ENCODE measurements at regions not wholly inside any gene's neighbourhood (a gene's known extent, or its start where the extent isn't known, plus 50 kb on each side); places are given as distances from the start of the nearest gene placed in this dataset.
"Not testable (repeated sequence)": the region's sequence is repeated elsewhere in the genome, so short reads cannot be mapped to it uniquely, and the experiment has no call there.

DNA sequence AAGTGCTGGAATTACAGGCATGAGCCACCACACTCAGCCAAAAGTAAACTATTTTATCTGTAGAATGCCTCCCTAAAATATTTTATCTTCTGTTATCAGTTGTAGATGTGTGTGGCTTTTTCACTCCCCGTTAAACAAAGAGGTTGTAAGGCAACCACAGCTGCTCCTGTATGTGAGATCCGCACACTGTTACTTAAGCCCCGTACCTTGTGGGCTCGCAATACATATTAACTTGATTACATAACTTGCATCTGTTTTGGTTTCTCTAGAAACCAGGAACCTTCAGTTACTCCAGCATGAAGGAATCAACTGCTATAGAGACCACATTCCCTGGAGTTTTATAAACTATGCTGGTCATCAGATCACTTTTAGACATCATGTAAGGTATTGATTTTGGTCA, 420.1 kb upstream of the SLC35B3 start:
- Mint-ChIP-seq H3K27ac (no peak overlapping the region), H3K4me1 (no peaks in the 10 kb centered on the region), H3K4me3 (no peak overlapping the region), H3K9me3 (no peaks in the 10 kb centered on the region), H3K27me3 (no peaks in the 10 kb centered on the region), H3K36me3 (no peaks in the 10 kb centered on the region)
- ATAC-seq (ENCODE audit: low read depth) = no peak
- no peak for DNase-seq
- POLR2A ChIA-PET = no interaction called here

DNA sequence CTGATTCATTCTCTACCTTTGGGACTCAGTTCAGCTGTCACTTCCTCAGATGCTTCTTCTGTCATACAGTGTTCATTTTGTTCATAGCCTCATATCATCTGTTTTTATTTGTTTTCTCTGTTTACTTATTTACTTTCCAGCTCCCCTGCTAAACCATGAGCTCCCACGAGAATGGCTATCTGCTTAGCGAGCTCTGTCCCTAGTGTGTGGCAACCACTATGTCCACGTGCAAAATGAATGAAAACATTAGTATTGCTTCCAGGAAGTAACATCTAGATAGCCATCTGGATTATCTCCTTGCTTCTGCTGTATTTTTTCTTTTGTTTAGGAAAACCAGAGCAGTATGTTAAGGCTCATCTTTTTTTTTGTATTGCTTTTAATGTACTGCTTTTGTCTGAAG, 417.0 kb upstream of the SLC35B3 start:
- Mint-ChIP-seq H3K36me3 (no peaks in the 10 kb centered on the region), H3K27ac (no peak overlapping the region), H3K27me3 (no peaks in the 10 kb centered on the region), H3K4me3 (no peak overlapping the region), H3K9me3 (no peaks in the 10 kb centered on the region), H3K4me1 (no peaks in the 10 kb centered on the region)
- POLR2A ChIA-PET = no interaction called here
- DNase-seq = no peak
- no peak for ATAC-seq (ENCODE audit: low read depth)

DNA sequence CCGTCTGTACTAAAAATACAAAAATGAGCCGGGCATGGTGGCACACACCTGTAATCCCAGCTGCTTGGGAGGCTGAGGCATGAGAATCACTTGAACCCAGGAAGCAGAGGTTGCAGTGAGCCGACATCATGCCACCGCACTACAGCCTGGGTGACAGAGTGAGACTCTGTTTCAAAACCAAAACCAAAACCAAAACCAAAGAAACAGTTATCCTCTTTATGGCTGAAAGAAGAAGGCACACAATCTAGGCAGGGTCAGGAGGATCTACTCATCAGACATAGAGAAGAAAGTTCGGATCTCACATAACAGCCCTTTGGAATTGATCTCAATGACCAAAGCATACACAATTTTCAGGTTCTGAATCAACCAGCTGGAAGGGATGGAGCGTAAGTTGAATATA, 411.3 kb upstream of the SLC35B3 start:
- H3K4me1 Mint-ChIP-seq; ATAC-seq (ENCODE audit: low read depth); H3K9me3 Mint-ChIP-seq; POLR2A ChIA-PET; DNase-seq; H3K36me3 Mint-ChIP-seq; H3K4me3 Mint-ChIP-seq; H3K27ac Mint-ChIP-seq; H3K27me3 Mint-ChIP-seq: not testable (repeated sequence)

DNA sequence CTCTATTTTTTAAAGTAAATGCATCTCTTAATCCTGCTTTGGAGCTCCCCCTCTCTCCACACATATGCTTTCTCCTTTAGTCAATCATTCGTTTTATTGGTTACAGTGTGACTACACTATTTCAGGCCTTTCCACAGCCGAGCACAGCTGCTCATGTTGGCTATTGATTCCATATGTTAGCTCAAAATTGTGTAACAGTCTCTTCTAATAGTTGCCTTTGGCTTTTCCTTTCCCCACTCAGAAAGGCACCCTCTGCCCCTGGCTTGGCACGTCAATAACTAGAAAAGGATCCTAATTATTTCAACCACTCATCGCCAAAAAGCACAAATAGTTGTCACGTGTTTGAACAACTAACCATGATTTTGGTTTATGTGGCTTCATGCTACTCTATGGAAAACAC, 410.3 kb upstream of the SLC35B3 start:
- Mint-ChIP-seq H3K27ac (no peak overlapping the region), H3K27me3 (no peaks in the 10 kb centered on the region), H3K9me3 (no peaks in the 10 kb centered on the region), H3K4me3 (no peak overlapping the region), H3K4me1 (no peaks in the 10 kb centered on the region), H3K36me3 (no peaks in the 10 kb centered on the region)
- POLR2A ChIA-PET = no interaction called here
- DNase-seq (no peak), ATAC-seq (ENCODE audit: low read depth) (no peak)

DNA sequence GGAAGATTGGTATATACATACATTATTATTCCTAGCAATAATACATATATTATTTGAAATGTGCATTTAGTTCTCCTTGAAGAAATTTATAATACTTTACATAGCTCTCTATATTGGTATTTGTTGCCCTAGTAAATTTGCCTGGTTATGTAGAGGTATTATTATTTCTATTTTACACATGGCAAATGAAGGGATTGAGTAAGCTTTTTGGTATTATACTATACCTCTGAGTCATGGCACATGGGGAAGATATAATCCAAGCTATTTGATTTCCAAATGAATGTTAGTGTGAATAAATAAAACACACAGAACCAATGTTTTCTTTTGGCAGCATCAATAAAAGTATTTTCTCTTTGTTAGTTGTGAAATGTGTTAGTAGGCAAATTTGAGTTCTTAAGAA, 409.6 kb upstream of the SLC35B3 start:
- Mint-ChIP-seq H3K36me3 (no peaks in the 10 kb centered on the region), H3K4me1 (no peaks in the 10 kb centered on the region), H3K4me3 (no peak overlapping the region), H3K27me3 (no peaks in the 10 kb centered on the region), H3K27ac (no peak overlapping the region), H3K9me3 (no peaks in the 10 kb centered on the region)
- no peak for DNase-seq
- ATAC-seq (ENCODE audit: low read depth) = no peak
- POLR2A ChIA-PET = no interaction called here

DNA sequence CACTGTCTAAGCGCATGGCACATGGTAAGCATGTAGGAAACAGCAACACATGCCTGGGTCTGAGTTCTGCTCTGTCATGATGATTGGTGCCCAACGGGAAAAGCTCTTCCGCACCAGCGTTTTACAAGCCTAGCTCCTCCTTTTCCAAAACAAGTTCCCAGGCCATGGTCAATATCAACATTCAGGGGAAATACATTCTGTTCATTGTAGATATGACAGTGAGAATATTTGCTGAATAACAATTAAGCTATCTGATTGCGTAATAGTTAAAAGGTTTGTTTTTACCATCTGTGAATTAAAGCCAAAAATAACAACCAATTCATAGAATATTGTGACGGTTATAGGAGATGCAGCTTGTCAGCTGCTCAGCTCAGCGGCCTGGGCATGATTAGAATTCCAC, 404.3 kb upstream of the SLC35B3 start:
- Mint-ChIP-seq H3K4me1 (no peaks in the 10 kb centered on the region), H3K36me3 (no peaks in the 10 kb centered on the region), H3K27ac (no peak overlapping the region), H3K4me3 (no peak overlapping the region), H3K9me3 (no peaks in the 10 kb centered on the region), H3K27me3 (no peaks in the 10 kb centered on the region)
- DNase-seq = no peak
- POLR2A ChIA-PET = no interaction called here
- ATAC-seq (ENCODE audit: low read depth) = no peak

DNA sequence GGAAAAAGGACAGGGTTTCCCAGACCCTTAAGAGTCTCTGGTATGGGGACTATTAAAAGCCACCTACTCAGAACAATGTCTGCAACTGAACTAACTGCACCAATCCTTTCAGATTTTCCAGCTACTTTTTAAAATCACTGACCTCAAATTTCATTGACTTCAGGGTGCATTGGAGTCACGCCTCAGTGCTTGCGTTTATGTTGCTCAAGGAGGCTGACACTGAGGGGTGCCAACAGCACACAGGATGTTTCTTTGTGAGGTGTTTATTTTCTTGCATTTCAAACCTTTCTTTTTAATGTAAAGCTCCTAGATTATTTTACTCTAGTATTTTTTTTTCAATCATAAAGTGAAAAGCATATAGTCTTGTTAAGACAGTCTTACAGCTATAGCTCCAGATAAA, 402.0 kb upstream of the SLC35B3 start:
- no peaks in the 10 kb centered on the region for H3K36me3 Mint-ChIP-seq
- ATAC-seq (ENCODE audit: low read depth) (no peak), DNase-seq (no peak)
- H3K4me3 Mint-ChIP-seq = no peak overlapping the region
- POLR2A ChIA-PET = no interaction called here
- H3K9me3 Mint-ChIP-seq = no peaks in the 10 kb centered on the region
- no peaks in the 10 kb centered on the region for H3K4me1 Mint-ChIP-seq
- H3K27me3 Mint-ChIP-seq = no peaks in the 10 kb centered on the region
- no peak overlapping the region for H3K27ac Mint-ChIP-seq

DNA sequence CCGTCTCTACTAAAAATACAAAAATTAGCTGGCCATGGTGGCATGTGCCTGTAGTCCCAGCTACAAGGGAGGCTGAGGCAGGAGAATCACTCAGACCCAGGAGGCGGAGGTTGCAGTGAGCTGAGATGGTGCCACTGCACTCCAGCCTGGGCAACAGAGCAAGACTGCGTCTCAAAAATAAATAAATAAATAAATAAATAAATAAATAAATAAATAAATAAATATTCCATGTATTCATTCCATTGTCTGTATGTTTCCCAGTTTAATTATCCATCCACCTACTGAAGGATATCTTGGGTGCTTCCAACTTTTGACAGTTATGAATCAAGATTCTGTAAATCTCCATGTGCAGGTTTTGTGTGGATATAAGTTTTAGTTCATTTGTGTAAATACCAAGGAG, 397.4 kb upstream of the SLC35B3 start:
- DNase-seq; POLR2A ChIA-PET; H3K4me3 Mint-ChIP-seq; H3K27ac Mint-ChIP-seq; H3K36me3 Mint-ChIP-seq; ATAC-seq (ENCODE audit: low read depth); H3K4me1 Mint-ChIP-seq; H3K9me3 Mint-ChIP-seq; H3K27me3 Mint-ChIP-seq: not testable (repeated sequence)

DNA sequence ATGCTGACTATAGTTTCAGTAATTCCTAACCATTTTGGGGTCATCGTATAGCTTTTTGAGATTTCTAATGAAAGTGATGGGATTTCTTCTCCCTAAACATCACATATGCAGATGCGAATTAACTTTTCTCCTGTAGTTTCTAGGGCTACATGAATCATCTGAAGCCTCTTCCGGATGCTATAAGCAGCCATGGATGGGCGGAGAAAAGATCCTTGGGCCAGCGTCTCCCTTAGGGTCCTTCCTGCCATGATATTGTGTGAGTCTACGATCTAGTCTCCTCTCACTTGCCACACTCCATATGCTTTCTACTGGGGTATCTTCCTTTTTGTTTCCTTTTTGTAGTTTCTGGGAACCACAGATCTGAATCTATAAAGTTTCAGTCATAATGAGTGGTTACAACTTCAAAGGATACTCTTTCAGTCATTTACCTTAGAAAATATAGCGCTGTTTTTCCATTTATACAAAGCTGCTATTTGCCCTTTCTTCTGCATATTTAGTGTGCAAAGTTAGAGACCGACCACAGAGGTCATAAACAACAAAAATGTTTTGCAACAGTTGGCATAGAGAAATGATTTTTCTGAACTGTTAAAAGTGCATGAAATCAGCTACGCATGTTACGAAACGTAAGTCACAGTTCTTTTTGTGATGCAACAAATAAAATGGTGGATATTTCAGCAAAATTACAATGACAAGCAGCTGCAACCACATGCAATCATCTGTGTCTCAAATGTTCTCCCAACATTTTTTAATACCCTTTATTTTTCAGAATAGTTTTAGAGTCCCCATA, 396.2 kb upstream of the SLC35B3 start:
- ATAC-seq (ENCODE audit: low read depth) (no peak), DNase-seq (no peak)
- Mint-ChIP-seq H3K36me3 (no peaks in the 10 kb centered on the region), H3K9me3 (peaks cover 2% of the 10 kb centered on the region), H3K27ac (no peak overlapping the region), H3K4me1 (peaks cover 1% of the 10 kb centered on the region), H3K4me3 (no peak overlapping the region), H3K27me3 (no peaks in the 10 kb centered on the region)
- POLR2A ChIA-PET = no interaction called here

DNA sequence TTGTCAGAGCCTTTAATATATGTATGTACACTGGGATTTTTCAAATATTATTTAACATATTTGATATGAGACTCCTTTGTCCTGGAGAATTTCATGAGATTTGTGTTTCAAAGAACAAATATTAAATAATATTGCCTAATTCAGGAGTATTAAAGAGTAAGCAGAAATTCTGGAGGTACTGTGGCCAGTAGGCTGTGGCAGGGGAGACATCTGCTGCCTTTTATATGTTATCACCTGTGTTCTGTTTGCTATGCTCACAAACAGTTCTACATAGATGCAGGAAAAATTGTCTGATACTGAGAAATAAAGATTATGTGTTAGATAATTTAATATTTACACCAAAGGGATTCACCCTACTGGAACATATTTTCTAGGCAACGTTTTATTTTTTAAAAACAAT, 395.4 kb upstream of the SLC35B3 start:
- DNase-seq (no peak), ATAC-seq (ENCODE audit: low read depth) (no peak)
- no peak overlapping the region for H3K27ac Mint-ChIP-seq
- H3K4me3 Mint-ChIP-seq = no peak overlapping the region
- H3K4me1 Mint-ChIP-seq = peaks cover 1% of the 10 kb centered on the region
- POLR2A ChIA-PET = no interaction called here
- H3K36me3 Mint-ChIP-seq = no peaks in the 10 kb centered on the region
- no peaks in the 10 kb centered on the region for H3K27me3 Mint-ChIP-seq
- peaks cover 2% of the 10 kb centered on the region for H3K9me3 Mint-ChIP-seq

DNA sequence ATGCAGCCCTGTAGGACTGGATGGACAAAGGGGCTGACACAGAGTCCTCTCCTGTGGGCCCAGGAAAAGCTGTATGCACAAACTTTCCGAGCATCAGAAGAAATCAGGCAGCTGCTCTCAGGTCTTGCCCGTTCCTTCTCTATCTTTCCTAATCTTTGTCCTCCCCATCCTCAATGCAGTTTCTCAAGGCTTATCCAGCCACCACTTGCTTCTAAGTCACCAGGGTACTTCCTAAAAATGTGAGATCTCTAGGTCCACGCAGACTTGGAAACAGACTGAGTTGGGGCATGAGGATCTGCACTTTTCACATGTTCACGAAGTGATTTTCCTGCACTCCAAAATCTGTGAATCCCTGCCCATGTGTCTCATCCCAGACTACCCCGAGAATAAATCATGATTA, 394.5 kb upstream of the SLC35B3 start:
- DNase-seq = no peak
- no peaks in the 10 kb centered on the region for H3K36me3 Mint-ChIP-seq
- H3K27me3 Mint-ChIP-seq = no peaks in the 10 kb centered on the region
- ATAC-seq (ENCODE audit: low read depth) = no peak
- H3K4me3 Mint-ChIP-seq = no peak overlapping the region
- H3K27ac Mint-ChIP-seq = no peak overlapping the region
- POLR2A ChIA-PET = no interaction called here
- H3K9me3 Mint-ChIP-seq = peaks cover 2% of the 10 kb centered on the region
- H3K4me1 Mint-ChIP-seq = peaks cover 1% of the 10 kb centered on the region

DNA sequence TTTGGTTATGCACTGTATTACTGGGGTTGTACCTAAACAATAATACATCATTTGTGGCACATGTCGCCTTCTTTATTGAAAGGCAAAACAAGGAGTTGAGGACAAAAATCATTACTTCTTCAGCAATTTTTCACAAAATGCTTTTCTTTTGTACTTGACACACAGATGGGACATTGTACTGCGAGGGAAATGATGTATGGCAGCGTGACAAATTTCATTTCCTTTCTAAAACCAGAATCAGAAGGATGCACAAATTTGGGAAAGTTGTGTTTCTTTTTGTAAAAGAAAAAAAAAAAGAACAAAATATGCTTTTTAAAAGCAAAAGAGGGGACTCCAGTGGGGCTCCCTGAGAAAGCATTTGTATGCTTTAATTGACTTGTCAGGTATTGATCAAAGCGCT, 394.0 kb upstream of the SLC35B3 start:
- Mint-ChIP-seq H3K9me3 (peaks cover 2% of the 10 kb centered on the region), H3K27me3 (no peaks in the 10 kb centered on the region), H3K27ac (no peak overlapping the region), H3K4me1 (peaks cover 1% of the 10 kb centered on the region), H3K36me3 (no peaks in the 10 kb centered on the region), H3K4me3 (no peak overlapping the region)
- no peak for ATAC-seq (ENCODE audit: low read depth)
- DNase-seq = no peak
- POLR2A ChIA-PET = no interaction called here

DNA sequence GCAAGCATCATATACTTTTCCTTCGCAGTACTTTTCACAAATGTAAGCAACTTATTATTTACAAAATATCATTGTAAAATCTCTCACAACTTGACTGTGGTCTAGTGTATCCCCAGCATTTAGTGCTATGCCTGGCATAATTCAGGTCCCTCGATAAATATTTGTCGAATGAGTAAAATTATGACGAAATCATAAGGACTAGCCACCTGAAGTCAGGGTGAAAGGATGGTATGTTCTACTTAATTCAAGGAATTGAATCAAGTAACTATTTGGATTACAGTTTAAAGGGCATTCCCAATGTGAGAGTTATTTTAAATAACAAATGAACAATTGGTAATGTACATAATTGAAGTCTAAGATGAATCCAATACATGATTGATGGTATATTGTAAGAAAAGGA, 393.0 kb upstream of the SLC35B3 start:
- POLR2A ChIA-PET = no interaction called here
- DNase-seq (no peak), ATAC-seq (ENCODE audit: low read depth) (no peak)
- no peaks in the 10 kb centered on the region for H3K36me3 Mint-ChIP-seq
- no peaks in the 10 kb centered on the region for H3K27me3 Mint-ChIP-seq
- H3K4me1 Mint-ChIP-seq = peaks cover 1% of the 10 kb centered on the region
- H3K4me3 Mint-ChIP-seq = no peak overlapping the region
- H3K9me3 Mint-ChIP-seq = peaks cover 2% of the 10 kb centered on the region
- no peak overlapping the region for H3K27ac Mint-ChIP-seq

DNA sequence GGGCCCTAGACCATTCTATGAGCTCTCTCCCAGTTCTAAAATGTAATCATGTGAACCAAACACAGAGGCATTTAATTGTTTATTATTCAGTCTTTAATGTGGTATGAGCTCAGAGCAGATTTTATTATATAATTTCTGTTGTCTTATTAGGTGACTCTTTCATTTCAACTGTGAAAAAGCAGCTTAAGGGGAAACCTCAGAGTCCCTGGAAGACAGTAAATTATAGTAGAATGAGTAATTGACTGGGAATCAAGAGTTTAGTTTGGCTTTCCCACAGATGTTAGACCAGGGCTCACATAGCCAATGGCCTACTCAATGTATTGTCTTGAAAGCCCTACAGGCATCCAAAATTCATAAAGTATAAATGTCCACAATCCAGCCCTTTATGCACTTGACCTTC, 390.4 kb upstream of the SLC35B3 start:
- no peak overlapping the region for H3K4me3 Mint-ChIP-seq
- peaks cover 1% of the 10 kb centered on the region for H3K4me1 Mint-ChIP-seq
- POLR2A ChIA-PET = no interaction called here
- ATAC-seq (ENCODE audit: low read depth) (no peak), DNase-seq (no peak)
- H3K36me3 Mint-ChIP-seq = no peaks in the 10 kb centered on the region
- peaks cover 2% of the 10 kb centered on the region for H3K9me3 Mint-ChIP-seq
- no peaks in the 10 kb centered on the region for H3K27me3 Mint-ChIP-seq
- no peak overlapping the region for H3K27ac Mint-ChIP-seq

DNA sequence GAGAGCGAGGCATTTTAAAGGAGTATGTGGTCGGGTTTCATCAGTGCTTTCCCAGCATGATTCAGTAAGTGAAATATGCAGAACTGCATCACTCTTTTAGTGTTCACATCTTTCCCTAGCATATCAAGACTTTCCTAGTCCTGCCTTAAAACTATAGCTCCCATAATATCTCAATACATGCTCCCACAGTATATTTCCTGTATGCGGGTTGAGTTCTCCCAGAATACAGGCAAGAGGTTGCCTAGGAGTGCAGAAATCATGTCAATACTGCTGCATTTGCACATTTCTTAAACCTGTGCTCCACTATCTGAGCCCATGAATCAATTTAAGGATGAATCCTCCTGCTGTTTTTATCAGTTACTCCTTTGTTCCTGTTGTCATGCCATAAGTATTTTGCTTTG, 386.6 kb upstream of the SLC35B3 start:
- H3K4me3 Mint-ChIP-seq = no peak overlapping the region
- DNase-seq = no peak
- no peaks in the 10 kb centered on the region for H3K36me3 Mint-ChIP-seq
- H3K9me3 Mint-ChIP-seq = no peaks in the 10 kb centered on the region
- H3K27me3 Mint-ChIP-seq = no peaks in the 10 kb centered on the region
- ATAC-seq (ENCODE audit: low read depth) = no peak
- H3K27ac Mint-ChIP-seq = no peak overlapping the region
- no peaks in the 10 kb centered on the region for H3K4me1 Mint-ChIP-seq
- POLR2A ChIA-PET = no interaction called here
